T47D (cell line): ENCODE measurements at regions not wholly inside any gene's neighbourhood (a gene's known extent, or its start where the extent isn't known, plus 50 kb on each side); places are given as distances from the start of the nearest gene placed in this dataset.
"Not testable (repeated sequence)": the region's sequence is repeated elsewhere in the genome, so short reads cannot be mapped to it uniquely, and the experiment has no call there.

Experiments used
- DNase-seq, 2 experiments: peaks; one replicate each; pipeline versions ENCODE4 v3.0.0 to v3.0.0-alpha.2; 2011 to 2012; ENCODE audit warnings: low read depth in 1 of 2, low spot score in 1 of 2
- JUND ChIP-seq: IDR thresholded peaks from 2 replicates; pipeline ENCODE4 v1.6.1; 2012; ENCODE audit warnings: low read depth
- in situ Hi-C: cut with HindIII; loops from 2 replicates; pipeline ENCODE4 v1.10.0; 2016; ENCODE audit warnings: low sequenced_read_pairs, low pct_unique_long_range_greater_than_20kb

GRCh38 chr4:128536746-128537145 is 249.1 kb upstream of the PGRMC2 start:
- in situ Hi-C loops, result no loop called here
- DNase-seq, result no peak
- TF ChIP-seq JUND, result no peak

- in situ Hi-C loops, DNase-seq: not testable (repeated sequence)
Measured at GRCh38 chr4:128535510-128535909, 247.9 kb upstream of the PGRMC2 start.

GRCh38 chr4:128528793-128529553 is 241.4 kb upstream of the PGRMC2 start:
- peak; percentile 39; the same call in 1 of the 2 replicates for TF ChIP-seq JUND
- in situ Hi-C loops, result no loop called here
- DNase-seq, result peak in 1 of 2 experiments; percentile 81

- in situ Hi-C loops, result no loop called here
- DNase-seq, result no peak
- TF ChIP-seq JUND, result no peak
Measured at GRCh38 chr4:128527946-128528576, 240.4 kb upstream of the PGRMC2 start.

- in situ Hi-C loops, result no loop called here
- TF ChIP-seq JUND, result no peak
- DNase-seq, result no peak
Measured at GRCh38 chr4:128527351-128527750, 239.7 kb upstream of the PGRMC2 start.

- TF ChIP-seq JUND, result peak; percentile 47; the same call in 1 of the 2 replicates
- peak in 1 of 2 experiments; percentile 88 for DNase-seq
- in situ Hi-C loops, result no loop called here
Measured at GRCh38 chr4:128525992-128526630, 238.5 kb upstream of the PGRMC2 start.

- no peak for TF ChIP-seq JUND
- in situ Hi-C loops, result no loop called here
- DNase-seq, result peak in 1 of 2 experiments; percentile 42
Measured at GRCh38 chr4:128525387-128525786, 237.8 kb upstream of the PGRMC2 start.

GRCh38 chr4:128524311-128524710 is 236.7 kb upstream of the PGRMC2 start:
- in situ Hi-C loops, result no loop called here
- TF ChIP-seq JUND, result no peak
- peak in 1 of 2 experiments; percentile 20 for DNase-seq

GRCh38 chr4:128521648-128522111 is 234.1 kb upstream of the PGRMC2 start:
- in situ Hi-C loops, result no loop called here
- no peak for DNase-seq
- no peak for TF ChIP-seq JUND

- no peak for DNase-seq
- TF ChIP-seq JUND, result no peak
- in situ Hi-C loops, result no loop called here
Measured at GRCh38 chr4:128521156-128521555, 233.5 kb upstream of the PGRMC2 start.

GRCh38 chr4:128519163-128519830 is 231.7 kb upstream of the PGRMC2 start:
- in situ Hi-C loops, result no loop called here
- DNase-seq, result no peak
- TF ChIP-seq JUND, result no peak

- in situ Hi-C loops, result no loop called here
- DNase-seq, result peak in 1 of 2 experiments; percentile 40
- no peak for TF ChIP-seq JUND
Measured at GRCh38 chr4:128517739-128518510, 230.3 kb upstream of the PGRMC2 start.
